Esophagus muscularis mucosa (tissue), 3 donors: ENCODE measurements at regions not wholly inside any gene's neighbourhood (a gene's known extent, or its start where the extent isn't known, plus 50 kb on each side); places are given as distances from the start of the nearest gene placed in this dataset.

Source experiments
- POLR2A ChIP-seq: fragments of 450-650 bp; IDR thresholded peaks from one replicate; pipeline ENCODE4 v1.6.1; 2017; ENCODE audit warnings: antibody characterized with exemption, moderate library complexity, mild to moderate bottlenecking, low read depth
- POLR2AphosphoS5 ChIP-seq, 2 donors: sonication (generic); formaldehyde crosslinking; IDR thresholded peaks; one replicate each; pipeline ENCODE4 v1.6.1; 2017; ENCODE audit warnings: antibody characterized with exemption in 2 of 2
- TF ChIP-seq, protein P1 (sequence below), 3 experiments: fragments of 200-600 bp in 2 of 3; fragments of 450-650 bp in 1 of 3; sonication (generic) in 2 of 3; IDR thresholded peaks; one replicate each; pipeline ENCODE4 v1.5.1; 2017 to 2019; ENCODE audit warnings: antibody characterized with exemption in 3 of 3, mild to moderate bottlenecking in 2 of 3, moderate library complexity in 1 of 3

DNA sequence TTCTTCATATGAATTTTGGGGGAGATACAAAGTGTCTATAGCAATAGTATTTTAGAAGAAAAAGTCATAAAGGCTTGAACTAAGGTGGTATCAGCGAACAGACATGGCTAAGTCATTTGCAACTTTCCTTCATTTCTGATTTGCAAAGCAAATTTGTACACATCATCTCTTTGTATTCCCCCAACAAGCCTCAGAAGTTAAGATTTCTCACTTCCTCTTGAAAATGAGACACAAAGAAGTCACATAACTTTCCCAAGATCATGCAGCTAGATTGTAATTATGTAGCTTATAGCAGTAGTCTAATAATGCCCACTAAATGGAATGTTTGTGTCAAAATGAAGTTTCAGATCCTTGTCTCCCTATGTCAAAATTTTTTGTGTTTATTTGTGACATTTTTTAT is 709.8 kb upstream of the HS3ST1 start:
- TF ChIP-seq POLR2A = no peak
- TF ChIP-seq, protein P1, sequence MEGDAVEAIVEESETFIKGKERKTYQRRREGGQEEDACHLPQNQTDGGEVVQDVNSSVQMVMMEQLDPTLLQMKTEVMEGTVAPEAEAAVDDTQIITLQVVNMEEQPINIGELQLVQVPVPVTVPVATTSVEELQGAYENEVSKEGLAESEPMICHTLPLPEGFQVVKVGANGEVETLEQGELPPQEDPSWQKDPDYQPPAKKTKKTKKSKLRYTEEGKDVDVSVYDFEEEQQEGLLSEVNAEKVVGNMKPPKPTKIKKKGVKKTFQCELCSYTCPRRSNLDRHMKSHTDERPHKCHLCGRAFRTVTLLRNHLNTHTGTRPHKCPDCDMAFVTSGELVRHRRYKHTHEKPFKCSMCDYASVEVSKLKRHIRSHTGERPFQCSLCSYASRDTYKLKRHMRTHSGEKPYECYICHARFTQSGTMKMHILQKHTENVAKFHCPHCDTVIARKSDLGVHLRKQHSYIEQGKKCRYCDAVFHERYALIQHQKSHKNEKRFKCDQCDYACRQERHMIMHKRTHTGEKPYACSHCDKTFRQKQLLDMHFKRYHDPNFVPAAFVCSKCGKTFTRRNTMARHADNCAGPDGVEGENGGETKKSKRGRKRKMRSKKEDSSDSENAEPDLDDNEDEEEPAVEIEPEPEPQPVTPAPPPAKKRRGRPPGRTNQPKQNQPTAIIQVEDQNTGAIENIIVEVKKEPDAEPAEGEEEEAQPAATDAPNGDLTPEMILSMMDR (IDR thresholded peaks at IDR 0.05) = no peak
- TF ChIP-seq POLR2AphosphoS5 (IDR thresholded peaks at IDR 0.05) = no peak
